ENCODE measurements at regions not wholly inside any gene's neighbourhood (a gene's known extent, or its start where the extent isn't known, plus 50 kb on each side); places are given as distances from the start of the nearest gene placed in this dataset.
A peak's percentile ranks its signal among the peaks of the same experiment; 100 is the strongest.

GRCh38 chr11:28677721-28678120, 569.5 kb downstream of the METTL15 start:
- ChIA-PET POLR2A (no interaction called here), CTCF (no interaction called here)
- Histone ChIP-seq H3K36me3 (ENCODE audit: control insufficient read depth, insufficient read depth, low read length) (no peaks in the 10 kb centered on the region), H3K9me3 (no peaks in the 10 kb centered on the region), H3K27me3 (replicated peaks; ENCODE audit: control insufficient read depth, insufficient read depth, low read length) (no peaks in the 10 kb centered on the region), H3K4me1 (no peaks in the 10 kb centered on the region), H3K4me3 (ENCODE audit: low read depth, low read length) (no peak overlapping the region)
- Mint-ChIP-seq H3K36me3 (ENCODE audit: insufficient read depth, unreplicated experiment) (no peaks in the 10 kb centered on the region), H3K4me3 (ENCODE audit: unreplicated experiment) (no peak overlapping the region), H3K27ac (ENCODE audit: unreplicated experiment) (no peak overlapping the region), H3K4me1 (ENCODE audit: low read depth, unreplicated experiment) (no peaks in the 10 kb centered on the region), H3K27me3 (ENCODE audit: insufficient read depth, unreplicated experiment) (no peaks in the 10 kb centered on the region), H3K9me3 (ENCODE audit: unreplicated experiment) (peaks cover 17% of the 10 kb centered on the region)
- no TSS peak for BruUV-seq (replicated peaks)
- DNase-seq: no peak
- intact Hi-C loops (cut with micrococcal nuclease; ENCODE audit: unreplicated experiment): no loop called here
- no peak for TF ChIP-seq CTCF (IDR thresholded peaks at IDR 0.05; ENCODE audit: insufficient read depth in 1 of 2, low read depth in 1 of 2, low read length in 1 of 2, severe bottlenecking in 1 of 2, unreplicated experiment in 1 of 2)

- no peaks in the 10 kb centered on the region for H3K27me3 Mint-ChIP-seq (ENCODE audit: insufficient read depth, unreplicated experiment)
- CTCF ChIA-PET: no interaction called here
- no peak for DNase-seq
- POLR2A ChIA-PET: no interaction called here
- no peaks in the 10 kb centered on the region for H3K4me1 ChIP-seq
- H3K9me3 ChIP-seq: no peaks in the 10 kb centered on the region
- BruUV-seq (replicated peaks): no TSS peak
- H3K36me3 Mint-ChIP-seq (ENCODE audit: insufficient read depth, unreplicated experiment): no peaks in the 10 kb centered on the region
- no peaks in the 10 kb centered on the region for H3K4me1 Mint-ChIP-seq (ENCODE audit: low read depth, unreplicated experiment)
- no peaks in the 10 kb centered on the region for H3K27me3 ChIP-seq (replicated peaks; ENCODE audit: control insufficient read depth, insufficient read depth, low read length)
- intact Hi-C loops (cut with micrococcal nuclease; ENCODE audit: unreplicated experiment): no loop called here
- peaks cover 25% of the 10 kb centered on the region for H3K9me3 Mint-ChIP-seq (ENCODE audit: unreplicated experiment)
- H3K4me3 ChIP-seq (ENCODE audit: low read depth, low read length): no peak overlapping the region
- no peak overlapping the region for H3K4me3 Mint-ChIP-seq (ENCODE audit: unreplicated experiment)
- H3K27ac Mint-ChIP-seq (ENCODE audit: unreplicated experiment): no peak overlapping the region
- TF ChIP-seq CTCF (IDR thresholded peaks at IDR 0.05; ENCODE audit: insufficient read depth in 1 of 2, low read depth in 1 of 2, low read length in 1 of 2, severe bottlenecking in 1 of 2, unreplicated experiment in 1 of 2): no peak
- H3K36me3 ChIP-seq (ENCODE audit: control insufficient read depth, insufficient read depth, low read length): no peaks in the 10 kb centered on the region
Observed at GRCh38 chr11:28675183-28675582, 567.0 kb downstream of the METTL15 start.

- peak in 1 of 2 experiments; percentile 29 for DNase-seq
- Mint-ChIP-seq H3K4me3 (ENCODE audit: unreplicated experiment) (no peak overlapping the region), H3K9me3 (ENCODE audit: unreplicated experiment) (peaks cover 25% of the 10 kb centered on the region), H3K4me1 (ENCODE audit: low read depth, unreplicated experiment) (no peaks in the 10 kb centered on the region), H3K36me3 (ENCODE audit: insufficient read depth, unreplicated experiment) (no peaks in the 10 kb centered on the region), H3K27me3 (ENCODE audit: insufficient read depth, unreplicated experiment) (no peaks in the 10 kb centered on the region), H3K27ac (ENCODE audit: unreplicated experiment) (no peak overlapping the region)
- no TSS peak for BruUV-seq (replicated peaks)
- no peaks in the 10 kb centered on the region for H3K36me3 ChIP-seq (ENCODE audit: control insufficient read depth, insufficient read depth, low read length)
- no peaks in the 10 kb centered on the region for H3K27me3 ChIP-seq (replicated peaks; ENCODE audit: control insufficient read depth, insufficient read depth, low read length)
- no peak overlapping the region for H3K4me3 ChIP-seq (ENCODE audit: low read depth, low read length)
- intact Hi-C loops (cut with micrococcal nuclease; ENCODE audit: unreplicated experiment): no loop called here
- no peaks in the 10 kb centered on the region for H3K4me1 ChIP-seq
- TF ChIP-seq CTCF (IDR thresholded peaks at IDR 0.05; ENCODE audit: insufficient read depth in 1 of 2, low read depth in 1 of 2, low read length in 1 of 2, severe bottlenecking in 1 of 2, unreplicated experiment in 1 of 2): peak; percentile 33 to 42
- ChIA-PET POLR2A (no interaction called here), CTCF (interaction anchor here (0.6 to 1.3 kb wide), 2 partner anchors 145 to 976 kb away, joined by 5 to 8 read pairs; no protein-coding TSS in a partner anchor)
- no peaks in the 10 kb centered on the region for H3K9me3 ChIP-seq
Observed at GRCh38 chr11:28674433-28675103, 566.4 kb downstream of the METTL15 start.

Data from Caco-2 (cell line).